SK-N-DZ (cell line): ENCODE measurements at regions not wholly inside any gene's neighbourhood (a gene's known extent, or its start where the extent isn't known, plus 50 kb on each side); places are given as distances from the start of the nearest gene placed in this dataset.
"Not testable (repeated sequence)": the region's sequence is repeated elsewhere in the genome, so short reads cannot be mapped to it uniquely, and the experiment has no call there.

ENCODE experiments used
- DNase-seq: peaks from one replicate; pipeline ENCODE4 v3.0.0-alpha.2; 2015; ENCODE audit warnings: low spot score

- no peak for DNase-seq
Observed at GRCh38 chr10:58068809-58069208, 198.9 kb downstream of the IPMK start.

GRCh38 chr10:58066979-58067378, 200.7 kb downstream of the IPMK start:
- no peak for DNase-seq

GRCh38 chr10:58066126-58066525, 201.6 kb downstream of the IPMK start:
- no peak for DNase-seq

GRCh38 chr10:58065529-58065815, 202.2 kb downstream of the IPMK start:
- no peak for DNase-seq

- DNase-seq, result peak; percentile 60
Observed at GRCh38 chr10:58064714-58065528, 202.8 kb downstream of the IPMK start.

- DNase-seq, result no peak
Observed at GRCh38 chr10:58063861-58064480, 203.7 kb downstream of the IPMK start.

GRCh38 chr10:58058683-58059082, 209.0 kb downstream of the IPMK start:
- not testable (repeated sequence) for DNase-seq

GRCh38 chr10:58054881-58055280, 212.8 kb downstream of the IPMK start:
- DNase-seq, result no peak

GRCh38 chr10:58052772-58053171, 214.9 kb downstream of the IPMK start:
- DNase-seq, result no peak

GRCh38 chr10:58050575-58050974, 217.1 kb downstream of the IPMK start:
- DNase-seq, result no peak

GRCh38 chr10:58048936-58049335, 218.8 kb downstream of the IPMK start:
- DNase-seq, result no peak

GRCh38 chr10:58044072-58044471, 223.6 kb downstream of the IPMK start:
- DNase-seq, result no peak

- no peak for DNase-seq
Observed at GRCh38 chr10:58041901-58042300, 225.8 kb downstream of the IPMK start.

GRCh38 chr10:58030208-58030607, 237.5 kb downstream of the IPMK start:
- DNase-seq, result no peak

GRCh38 chr10:58028597-58029366, 238.9 kb downstream of the IPMK start:
- DNase-seq, result no peak

- no peak for DNase-seq
Observed at GRCh38 chr10:58027426-58027825, 240.3 kb downstream of the IPMK start.

- DNase-seq, result no peak
Observed at GRCh38 chr10:58026036-58026435, 241.7 kb downstream of the IPMK start.

- DNase-seq, result no peak
Observed at GRCh38 chr10:58023341-58024073, 244.2 kb downstream of the IPMK start.

GRCh38 chr10:58019863-58020537, 247.7 kb downstream of the IPMK start:
- no peak for DNase-seq

- no peak for DNase-seq
Observed at GRCh38 chr10:58017719-58018367, 249.9 kb downstream of the IPMK start.

- DNase-seq, result no peak
Observed at GRCh38 chr10:58016614-58017013, 251.1 kb downstream of the IPMK start.
